ENCODE measurements at regions not wholly inside any gene's neighbourhood (a gene's known extent, or its start where the extent isn't known, plus 50 kb on each side); places are given as distances from the start of the nearest gene placed in this dataset.

- H3K4me3 ChIP-seq: no peak overlapping the region
- no peak overlapping the region for H3K4me2 ChIP-seq
- WGBS (ENCODE audit: low lambda C conversion rate, missing lambda C conversion rate): 74% methylated on average over 2 of the region's 2 CpGs
- no peaks in the 10 kb centered on the region for H3K79me2 ChIP-seq
- H3K9me2 ChIP-seq (replicated peaks; ENCODE audit: insufficient read depth): no peaks in the 10 kb centered on the region
- H3K36me3 ChIP-seq (replicated peaks; ENCODE audit: insufficient read depth, low read depth): no peaks in the 10 kb centered on the region
- H3K27me3 ChIP-seq: no peaks in the 10 kb centered on the region
- no peak for TF ChIP-seq CTCF (IDR thresholded peaks at IDR 0.05; ENCODE audit: poor library complexity)
- TF ChIP-seq EZH2phosphoT487 (IDR thresholded peaks at IDR 0.05; ENCODE audit: low read depth, severe bottlenecking, unreplicated experiment): no peak
- TF ChIP-seq EZH2 (IDR thresholded peaks at IDR 0.05; ENCODE audit: borderline replicate concordance): no peak
- H4K20me1 ChIP-seq (ENCODE audit: insufficient read depth, poor library complexity, severe bottlenecking): no peaks in the 10 kb centered on the region
- H3K27ac ChIP-seq: no peak overlapping the region
- H3K4me1 ChIP-seq (ENCODE audit: insufficient read depth): no peaks in the 10 kb centered on the region
- DNase-seq (ENCODE audit: low spot score): no peak
- H3K9me3 ChIP-seq (ENCODE audit: low read depth): no peaks in the 10 kb centered on the region
- no peak overlapping the region for H2AFZ ChIP-seq
These were observed 84.1 kb upstream of the FREM3 start for GRCh38 chr4:143784567-143784966.

GRCh38 chr4:143782521-143782920, 82.0 kb upstream of the FREM3 start:
- no peaks in the 10 kb centered on the region for H3K79me2 ChIP-seq
- no peak for TF ChIP-seq EZH2 (IDR thresholded peaks at IDR 0.05; ENCODE audit: borderline replicate concordance)
- 59% methylated on average over 1 of the region's 1 CpG for WGBS (ENCODE audit: low lambda C conversion rate, missing lambda C conversion rate)

GRCh38 chr4:143773998-143774895, 73.8 kb upstream of the FREM3 start:
- WGBS (ENCODE audit: low lambda C conversion rate, missing lambda C conversion rate): 69% methylated on average over 8 of the region's 8 CpGs
- Histone ChIP-seq H2AFZ (no peak overlapping the region), H3K9me2 (replicated peaks; ENCODE audit: insufficient read depth) (no peaks in the 10 kb centered on the region), H3K4me3 (no peak overlapping the region), H3K4me2 (no peak overlapping the region), H3K9me3 (ENCODE audit: low read depth) (no peaks in the 10 kb centered on the region), H3K79me2 (no peaks in the 10 kb centered on the region), H3K27me3 (no peaks in the 10 kb centered on the region), H3K27ac (no peak overlapping the region), H4K20me1 (ENCODE audit: insufficient read depth, poor library complexity, severe bottlenecking) (no peaks in the 10 kb centered on the region), H3K4me1 (ENCODE audit: insufficient read depth) (no peaks in the 10 kb centered on the region), H3K36me3 (replicated peaks; ENCODE audit: insufficient read depth, low read depth) (no peaks in the 10 kb centered on the region)
- peak; percentile 77 for DNase-seq (ENCODE audit: low spot score)
- TF ChIP-seq EZH2 (IDR thresholded peaks at IDR 0.05; ENCODE audit: borderline replicate concordance) (no peak), CTCF (IDR thresholded peaks at IDR 0.05; ENCODE audit: poor library complexity) (peak; percentile 64), EZH2phosphoT487 (IDR thresholded peaks at IDR 0.05; ENCODE audit: low read depth, severe bottlenecking, unreplicated experiment) (no peak)

More at GRCh38 chr4:143782521-143782920, 82.0 kb upstream of the FREM3 start:
- DNase-seq (ENCODE audit: low spot score): no peak
- no peaks in the 10 kb centered on the region for H3K4me1 ChIP-seq (ENCODE audit: insufficient read depth)
- H3K27ac ChIP-seq: no peak overlapping the region
- no peaks in the 10 kb centered on the region for H4K20me1 ChIP-seq (ENCODE audit: insufficient read depth, poor library complexity, severe bottlenecking)
- H3K27me3 ChIP-seq: no peaks in the 10 kb centered on the region
- H3K4me3 ChIP-seq: no peak overlapping the region
- H3K9me2 ChIP-seq (replicated peaks; ENCODE audit: insufficient read depth): no peaks in the 10 kb centered on the region
- no peak overlapping the region for H3K4me2 ChIP-seq
- no peak overlapping the region for H2AFZ ChIP-seq
- no peaks in the 10 kb centered on the region for H3K36me3 ChIP-seq (replicated peaks; ENCODE audit: insufficient read depth, low read depth)
- H3K9me3 ChIP-seq (ENCODE audit: low read depth): no peaks in the 10 kb centered on the region

GRCh38 chr4:143771269-143771668, 70.8 kb upstream of the FREM3 start:
- Histone ChIP-seq H3K27me3 (no peaks in the 10 kb centered on the region), H3K4me1 (ENCODE audit: insufficient read depth) (no peaks in the 10 kb centered on the region)

More at GRCh38 chr4:143771269-143771668, 70.8 kb upstream of the FREM3 start:
- no peaks in the 10 kb centered on the region for H3K36me3 ChIP-seq (replicated peaks; ENCODE audit: insufficient read depth, low read depth)
- H3K9me3 ChIP-seq (ENCODE audit: low read depth): no peaks in the 10 kb centered on the region
- no peaks in the 10 kb centered on the region for H3K79me2 ChIP-seq
- TF ChIP-seq EZH2 (IDR thresholded peaks at IDR 0.05; ENCODE audit: borderline replicate concordance) (no peak), CTCF (IDR thresholded peaks at IDR 0.05; ENCODE audit: poor library complexity) (no peak), EZH2phosphoT487 (IDR thresholded peaks at IDR 0.05; ENCODE audit: low read depth, severe bottlenecking, unreplicated experiment) (no peak)
- no peak for DNase-seq (ENCODE audit: low spot score)
- no peaks in the 10 kb centered on the region for H4K20me1 ChIP-seq (ENCODE audit: insufficient read depth, poor library complexity, severe bottlenecking)
- no peak overlapping the region for H2AFZ ChIP-seq
- no peak overlapping the region for H3K4me2 ChIP-seq
- H3K9me2 ChIP-seq (replicated peaks; ENCODE audit: insufficient read depth): no peaks in the 10 kb centered on the region
- H3K27ac ChIP-seq: no peak overlapping the region
- no peak overlapping the region for H3K4me3 ChIP-seq
